PC-3 (cell line): ENCODE measurements at regions not wholly inside any gene's neighbourhood (a gene's known extent, or its start where the extent isn't known, plus 50 kb on each side); places are given as distances from the start of the nearest gene placed in this dataset.

Source experiments
- ATAC-seq: fragments of 200-7000 bp; cut with Tn5 transposase; 2 replicates; pipeline ENCODE4 v1.9.1; 2020; ENCODE audit warnings: mild to moderate bottlenecking, moderate library complexity
- BruUV-seq: library from RNA; stranded (reverse); fragments of 400-500 nt; replicated peaks from 2 replicates; lab custom pipeline; 2021; lab: Mats Ljungman, UMichigan
- CTCF ChIA-PET: fragments of 300-600 bp; sonication (Branson Sonifier 250); formaldehyde crosslinking; loops from one replicate; lab custom pipeline; 2022; ENCODE audit warnings: antibody characterized with exemption; lab: Charles Lee
- POLR2A ChIA-PET: fragments of 300-600 bp; sonication (Branson Sonifier 250); formaldehyde crosslinking; loops from one replicate; lab custom pipeline; 2022; ENCODE audit warnings: antibody characterized with exemption; ENCODE audit not compliant: unreplicated experiment; lab: Charles Lee
- DNase-seq: peaks from one replicate; pipeline ENCODE4 v3.0.0-alpha.2; 2015
- H2AFZ ChIP-seq: fragments of 300-600 bp; sonication (generic); 2 replicates; pipeline ENCODE4 v1.6.0; 2016; ENCODE audit warnings: antibody characterized with exemption, low read length
- H3F3A ChIP-seq: fragments of 300-600 bp; sonication (generic); one replicate; pipeline ENCODE4 v1.6.0; 2017; ENCODE audit warnings: antibody characterized with exemption, low read length, control low read depth, mild to moderate bottlenecking; ENCODE audit not compliant: unreplicated experiment
- H3K27ac ChIP-seq: fragments of 300-600 bp; sonication (generic); 2 replicates; pipeline ENCODE4 v1.5.1; 2016; ENCODE audit warnings: mild to moderate bottlenecking, low read length
- H3K27me3 ChIP-seq: fragments of 300-600 bp; sonication (generic); 2 replicates; pipeline ENCODE4 v1.6.1; 2016; ENCODE audit warnings: low read length, mixed read lengths
- H3K36me3 ChIP-seq: fragments of 300-600 bp; sonication (generic); 2 replicates; pipeline ENCODE4 v1.6.1; 2016; ENCODE audit warnings: low read depth, mixed run types, low read length, mixed read lengths
- H3K4me1 ChIP-seq: fragments of 300-600 bp; sonication (generic); 2 replicates; pipeline ENCODE4 v1.5.1; 2016; ENCODE audit warnings: low read length; ENCODE audit not compliant: insufficient read depth
- H3K4me2 ChIP-seq: fragments of 300-600 bp; sonication (generic); 2 replicates; pipeline ENCODE4 v1.6.0; 2016; ENCODE audit warnings: low read length
- H3K4me3 ChIP-seq: fragments of 300-600 bp; sonication (generic); 2 replicates; pipeline ENCODE4 v1.5.1; 2016; ENCODE audit warnings: mild to moderate bottlenecking, low read length, mixed read lengths
- H3K79me2 ChIP-seq: fragments of 300-600 bp; sonication (generic); 2 replicates; pipeline ENCODE4 v1.6.1; 2017; ENCODE audit warnings: low read length, mixed read lengths
- H3K9ac ChIP-seq: fragments of 300-600 bp; sonication (generic); 2 replicates; pipeline ENCODE4 v1.6.0; 2016; ENCODE audit warnings: mild to moderate bottlenecking, low read length
- H3K9me2 ChIP-seq: fragments of 300-600 bp; sonication (generic); replicated peaks from 2 replicates; pipeline ENCODE4 v1.6.1; 2016; ENCODE audit warnings: mixed run types, low read length, mixed read lengths
- H3K9me3 ChIP-seq: fragments of 300-600 bp; sonication (generic); 2 replicates; pipeline ENCODE4 v1.6.1; 2016; ENCODE audit warnings: low read length, mixed read lengths
- H4K20me1 ChIP-seq: fragments of 300-600 bp; sonication (generic); 2 replicates; pipeline ENCODE4 v1.6.1; 2016; ENCODE audit warnings: low read length, mixed read lengths
- CTCF ChIP-seq: fragments of 300-600 bp; sonication (generic); conservative IDR thresholded peaks from 2 replicates; pipeline ENCODE4 v1.5.1; 2017; ENCODE audit warnings: antibody characterized with exemption, low read depth, mild to moderate bottlenecking, low read length
- EZH2 ChIP-seq: fragments of 300-600 bp; sonication (generic); IDR thresholded peaks from one replicate; pipeline ENCODE4 v1.6.1; 2017; ENCODE audit warnings: antibody characterized with exemption, mild to moderate bottlenecking, low read length; ENCODE audit not compliant: unreplicated experiment
- EZH2phosphoT487 ChIP-seq: fragments of 300-600 bp; sonication (generic); IDR thresholded peaks from 2 replicates; pipeline ENCODE4 v1.6.1; 2018; ENCODE audit warnings: mild to moderate bottlenecking, antibody characterized with exemption, low read length, borderline replicate concordance
- intact Hi-C: fragments of 100-400 bp; cut with micrococcal nuclease; formaldehyde crosslinking; loops from 2 replicates; pipeline ENCODE4 v1.9.0; 2023

GRCh38 chr1:84759756-84760155, 69.5 kb upstream of the SSX2IP start:
- no peaks in the 10 kb centered on the region for H3K9me3 ChIP-seq
- H3K9me2 ChIP-seq = no peaks in the 10 kb centered on the region
- TF ChIP-seq EZH2phosphoT487 (no peak), EZH2 (no peak), CTCF (no peak)
- no peaks in the 10 kb centered on the region for H3K4me1 ChIP-seq
- DNase-seq (no peak), ATAC-seq (no peak)
- BruUV-seq = no TSS peak
- no peak overlapping the region for H3K4me2 ChIP-seq
- H3K9ac ChIP-seq = no peak overlapping the region
- H2AFZ ChIP-seq = no peak overlapping the region
- H3K79me2 ChIP-seq = no peaks in the 10 kb centered on the region
- intact Hi-C loops = loop anchor here (10.0 kb wide), 1 partner anchor 255 kb away; the partner anchor contains the start of genes GNG5 and SPATA1
- H3K36me3 ChIP-seq = no peaks in the 10 kb centered on the region
- POLR2A ChIA-PET = no interaction called here
- no peaks in the 10 kb centered on the region for H4K20me1 ChIP-seq
- H3F3A ChIP-seq = no peaks in the 10 kb centered on the region
- H3K27ac ChIP-seq = no peak overlapping the region
- H3K27me3 ChIP-seq = no peaks in the 10 kb centered on the region
- no peak overlapping the region for H3K4me3 ChIP-seq
- CTCF ChIA-PET = interaction anchor here (0.6 kb wide), 2 partner anchors 154 to 163 kb away, joined by 3 read pairs; no protein-coding TSS in a partner anchor

- CTCF ChIA-PET = no interaction called here
- ATAC-seq = no peak
- no TSS peak for BruUV-seq
Observed at GRCh38 chr1:84758968-84759491, 68.8 kb upstream of the SSX2IP start.

More at GRCh38 chr1:84758968-84759491, 68.8 kb upstream of the SSX2IP start:
- no peak for DNase-seq
- Histone ChIP-seq H3K9me3 (no peaks in the 10 kb centered on the region), H3K79me2 (no peaks in the 10 kb centered on the region), H3F3A (no peaks in the 10 kb centered on the region), H3K9ac (no peak overlapping the region), H3K4me2 (no peak overlapping the region), H4K20me1 (no peaks in the 10 kb centered on the region), H3K36me3 (no peaks in the 10 kb centered on the region), H2AFZ (no peak overlapping the region), H3K9me2 (no peaks in the 10 kb centered on the region), H3K27me3 (no peaks in the 10 kb centered on the region), H3K27ac (no peak overlapping the region), H3K4me1 (no peaks in the 10 kb centered on the region), H3K4me3 (no peak overlapping the region)
- intact Hi-C loops = loop anchor here (10.0 kb wide), 1 partner anchor 254 kb away; the partner anchor contains the start of genes GNG5 and SPATA1
- POLR2A ChIA-PET = no interaction called here
- TF ChIP-seq EZH2phosphoT487 = no peak
- TF ChIP-seq EZH2 = no peak
- no peak for TF ChIP-seq CTCF
